ENCODE measurements at regions not wholly inside any gene's neighbourhood (a gene's known extent, or its start where the extent isn't known, plus 50 kb on each side); places are given as distances from the start of the nearest gene placed in this dataset.

DNA sequence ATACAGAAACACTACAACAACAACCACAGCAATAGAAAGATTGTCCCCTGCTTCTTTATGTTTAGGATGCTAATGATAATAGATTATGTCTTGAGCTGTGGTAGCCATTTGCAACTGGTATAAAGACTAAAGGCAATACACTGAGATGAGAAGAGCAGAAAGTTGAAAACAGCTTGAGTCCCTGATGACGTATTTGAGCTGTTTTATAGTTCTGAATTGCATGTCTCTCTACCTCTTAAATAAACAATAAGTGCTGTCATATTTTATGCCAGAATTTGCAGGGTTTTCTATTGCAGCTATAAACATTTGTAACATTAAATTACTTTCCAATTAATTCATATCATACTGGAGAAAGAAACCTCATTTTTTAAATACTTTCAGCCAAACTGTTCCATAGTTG lies 1242.0 kb downstream of the LRFN5 start:
- H3K4me2 ChIP-seq (replicated peaks; ENCODE audit: low read depth, low read length, poor library complexity, severe bottlenecking): no peak overlapping the region
- WGBS (ENCODE audit: insufficient coverage): no CpG with 5 or more reads among the region's 1 CpG
- H3K4me3 ChIP-seq (ENCODE audit: control extremely low read depth in 1 of 5, extremely low read depth in 1 of 5, insufficient read depth in 1 of 5, low read depth in 2 of 5, low read length in 4 of 5): no peak overlapping the region
- Mint-ChIP-seq H3K27me3 (no peaks in the 10 kb centered on the region), H3K27ac (no peak overlapping the region), H3K4me1 (peaks cover 3% of the 10 kb centered on the region), H3K4me3 (no peak overlapping the region), H3K9me3 (ENCODE audit: insufficient read depth) (no peaks in the 10 kb centered on the region)
- intact Hi-C loops (cut with micrococcal nuclease): no loop called here
- no peak overlapping the region for H3K9ac ChIP-seq (ENCODE audit: low read length)
- no peaks in the 10 kb centered on the region for H4K20me1 ChIP-seq (ENCODE audit: control insufficient read depth, insufficient read depth, low read length, poor library complexity, severe bottlenecking)
- H3K36me3 ChIP-seq (replicated peaks in 1 of 2; ENCODE audit: control extremely low read depth in 1 of 2, control insufficient read depth in 1 of 2, extremely low read depth in 1 of 2, insufficient read depth in 2 of 2, low read length in 1 of 2): no peaks in the 10 kb centered on the region
- H3K79me2 ChIP-seq (ENCODE audit: control insufficient read depth, insufficient read depth, low read length): no peaks in the 10 kb centered on the region
- no peaks in the 10 kb centered on the region for H3K9me3 ChIP-seq (ENCODE audit: control extremely low read depth in 1 of 3, control insufficient read depth in 2 of 3, insufficient read depth in 1 of 3, low read length in 2 of 3)
- ChIA-PET POLR2A (no interaction called here), CTCF (no interaction called here)
- DNase-seq (no peak), ATAC-seq (ENCODE audit: low read depth) (no peak)
- no peak overlapping the region for H2AFZ ChIP-seq (ENCODE audit: insufficient read depth, low read depth, low read length, poor library complexity, severe bottlenecking)
- no peak overlapping the region for H3K27ac ChIP-seq (ENCODE audit: low read length in 2 of 2)
- TF ChIP-seq CTCF (IDR thresholded peaks at IDR 0.05): no peak
- no peak for TF ChIP-seq EZH2 (IDR thresholded peaks at IDR 0.05; ENCODE audit: borderline replicate concordance, insufficient read depth, low read depth, low read length, poor library complexity, severe bottlenecking)
- no peaks in the 10 kb centered on the region for H3K27me3 ChIP-seq (replicated peaks in 1 of 4; ENCODE audit: control extremely low read depth in 1 of 4, control insufficient read depth in 3 of 4, insufficient read depth in 4 of 4, low read length in 3 of 4)
- H3K4me1 ChIP-seq (ENCODE audit: control insufficient read depth in 2 of 2, insufficient read depth in 2 of 2, low read length in 2 of 2): no peaks in the 10 kb centered on the region

DNA sequence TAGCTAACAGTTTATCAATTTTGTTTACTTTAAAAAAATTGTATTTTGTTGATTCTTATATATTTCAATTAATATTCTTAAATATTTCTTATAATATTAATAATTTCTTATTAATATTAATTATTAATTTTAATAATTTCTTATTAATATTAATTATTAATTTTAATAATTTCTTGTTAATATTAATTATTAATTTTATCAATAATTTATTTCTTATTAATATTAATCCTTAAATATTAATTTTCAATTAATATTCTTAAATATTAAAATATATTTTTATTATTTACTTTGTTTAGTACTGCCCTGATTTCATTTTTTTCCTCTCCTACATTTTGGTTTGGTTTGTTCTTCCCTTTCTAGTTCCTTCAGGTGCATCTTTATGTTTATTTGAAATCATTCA lies 1208.1 kb downstream of the LRFN5 start:
- peaks cover 0 to 1% (median 0%) of the 10 kb centered on the region in 3 donors for H3K9me3 ChIP-seq (ENCODE audit: control extremely low read depth in 1 of 3, control insufficient read depth in 2 of 3, insufficient read depth in 1 of 3, low read length in 2 of 3)
- no peak overlapping the region for H3K27ac Mint-ChIP-seq
- no peaks in the 10 kb centered on the region for H3K79me2 ChIP-seq (ENCODE audit: control insufficient read depth, insufficient read depth, low read length)
- H4K20me1 ChIP-seq (ENCODE audit: control insufficient read depth, insufficient read depth, low read length, poor library complexity, severe bottlenecking): no peaks in the 10 kb centered on the region
- DNase-seq (no peak), ATAC-seq (ENCODE audit: low read depth) (no peak)
- no peaks in the 10 kb centered on the region for H3K36me3 ChIP-seq (replicated peaks in 1 of 2; ENCODE audit: control extremely low read depth in 1 of 2, control insufficient read depth in 1 of 2, extremely low read depth in 1 of 2, insufficient read depth in 2 of 2, low read length in 1 of 2)
- H3K27me3 ChIP-seq (replicated peaks in 1 of 4; ENCODE audit: control extremely low read depth in 1 of 4, control insufficient read depth in 3 of 4, insufficient read depth in 4 of 4, low read length in 3 of 4): no peaks in the 10 kb centered on the region
- H3K4me3 Mint-ChIP-seq: no peak overlapping the region
- no peak overlapping the region for H2AFZ ChIP-seq (ENCODE audit: insufficient read depth, low read depth, low read length, poor library complexity, severe bottlenecking)
- H3K27me3 Mint-ChIP-seq: no peaks in the 10 kb centered on the region
- TF ChIP-seq EZH2 (IDR thresholded peaks at IDR 0.05; ENCODE audit: borderline replicate concordance, insufficient read depth, low read depth, low read length, poor library complexity, severe bottlenecking) (no peak), CTCF (IDR thresholded peaks at IDR 0.05) (no peak)
- POLR2A ChIA-PET: no interaction called here
- no peaks in the 10 kb centered on the region for H3K4me1 Mint-ChIP-seq
- H3K4me3 ChIP-seq (ENCODE audit: control extremely low read depth in 1 of 5, extremely low read depth in 1 of 5, insufficient read depth in 1 of 5, low read depth in 2 of 5, low read length in 4 of 5): no peak overlapping the region
- CTCF ChIA-PET: no interaction called here
- no peak overlapping the region for H3K4me2 ChIP-seq (replicated peaks; ENCODE audit: low read depth, low read length, poor library complexity, severe bottlenecking)
- H3K27ac ChIP-seq (ENCODE audit: low read length in 2 of 2): no peak overlapping the region
- H3K9me3 Mint-ChIP-seq (ENCODE audit: insufficient read depth): peaks cover 2% of the 10 kb centered on the region
- intact Hi-C loops (cut with micrococcal nuclease): no loop called here
- H3K9ac ChIP-seq (ENCODE audit: low read length): no peak overlapping the region
- no peaks in the 10 kb centered on the region for H3K4me1 ChIP-seq (ENCODE audit: control insufficient read depth in 2 of 2, insufficient read depth in 2 of 2, low read length in 2 of 2)

All from B cell (primary cell).